ENCODE measurements at regions not wholly inside any gene's neighbourhood (a gene's known extent, or its start where the extent isn't known, plus 50 kb on each side); places are given as distances from the start of the nearest gene placed in this dataset.

- no peak for DNase-seq
- peaks cover 6% of the 10 kb centered on the region for H3K4me1 Mint-ChIP-seq
- no peak overlapping the region for H3K4me3 Mint-ChIP-seq
- H3K9me3 Mint-ChIP-seq: no peaks in the 10 kb centered on the region
- H3K27me3 Mint-ChIP-seq (ENCODE audit: low read depth, poor library complexity): no peaks in the 10 kb centered on the region
- H3K27ac Mint-ChIP-seq: peak overlapping the region; percentile 31
- no peaks in the 10 kb centered on the region for H3K36me3 Mint-ChIP-seq (ENCODE audit: low read depth)
- TF ChIP-seq, protein P1, sequence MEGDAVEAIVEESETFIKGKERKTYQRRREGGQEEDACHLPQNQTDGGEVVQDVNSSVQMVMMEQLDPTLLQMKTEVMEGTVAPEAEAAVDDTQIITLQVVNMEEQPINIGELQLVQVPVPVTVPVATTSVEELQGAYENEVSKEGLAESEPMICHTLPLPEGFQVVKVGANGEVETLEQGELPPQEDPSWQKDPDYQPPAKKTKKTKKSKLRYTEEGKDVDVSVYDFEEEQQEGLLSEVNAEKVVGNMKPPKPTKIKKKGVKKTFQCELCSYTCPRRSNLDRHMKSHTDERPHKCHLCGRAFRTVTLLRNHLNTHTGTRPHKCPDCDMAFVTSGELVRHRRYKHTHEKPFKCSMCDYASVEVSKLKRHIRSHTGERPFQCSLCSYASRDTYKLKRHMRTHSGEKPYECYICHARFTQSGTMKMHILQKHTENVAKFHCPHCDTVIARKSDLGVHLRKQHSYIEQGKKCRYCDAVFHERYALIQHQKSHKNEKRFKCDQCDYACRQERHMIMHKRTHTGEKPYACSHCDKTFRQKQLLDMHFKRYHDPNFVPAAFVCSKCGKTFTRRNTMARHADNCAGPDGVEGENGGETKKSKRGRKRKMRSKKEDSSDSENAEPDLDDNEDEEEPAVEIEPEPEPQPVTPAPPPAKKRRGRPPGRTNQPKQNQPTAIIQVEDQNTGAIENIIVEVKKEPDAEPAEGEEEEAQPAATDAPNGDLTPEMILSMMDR (IDR thresholded peaks at IDR 0.05): no peak
These were observed 390.0 kb downstream of the STK39 start for GRCh38 chr2:167857416-167857815.

DNA sequence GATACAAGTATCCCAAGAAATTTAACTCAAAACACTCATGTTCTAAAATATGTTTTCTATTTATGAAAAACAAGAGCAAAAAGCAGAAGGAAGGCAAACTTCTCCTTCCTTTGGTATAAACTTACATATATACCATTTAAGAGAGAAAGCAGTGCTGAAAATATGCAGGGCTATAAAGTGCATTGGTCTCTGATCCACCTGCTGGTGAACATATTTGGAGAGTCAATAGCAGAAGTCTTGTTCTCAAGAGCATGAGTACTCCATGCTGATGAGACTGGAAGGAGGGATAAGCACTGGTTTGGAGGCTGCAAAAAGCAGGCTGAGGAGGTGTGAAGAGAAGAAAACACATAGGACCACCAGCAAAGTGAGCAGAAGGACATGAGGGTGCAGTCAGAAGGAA, 391.2 kb downstream of the STK39 start:
- no peaks in the 10 kb centered on the region for H3K36me3 Mint-ChIP-seq (ENCODE audit: low read depth)
- H3K4me3 Mint-ChIP-seq: no peak overlapping the region
- TF ChIP-seq, protein P1 (IDR thresholded peaks at IDR 0.05): no peak
- no peaks in the 10 kb centered on the region for H3K27me3 Mint-ChIP-seq (ENCODE audit: low read depth, poor library complexity)
- no peak for DNase-seq
- no peak overlapping the region for H3K27ac Mint-ChIP-seq
- H3K4me1 Mint-ChIP-seq: peaks cover 6% of the 10 kb centered on the region
- H3K9me3 Mint-ChIP-seq: no peaks in the 10 kb centered on the region

- Mint-ChIP-seq H3K4me3 (no peak overlapping the region), H3K36me3 (ENCODE audit: low read depth) (peaks cover under 1% of the 10 kb centered on the region), H3K27me3 (ENCODE audit: low read depth, poor library complexity) (no peaks in the 10 kb centered on the region), H3K27ac (no peak overlapping the region), H3K4me1 (peaks cover 6% of the 10 kb centered on the region), H3K9me3 (peaks cover under 1% of the 10 kb centered on the region)
- DNase-seq: no peak
- TF ChIP-seq, protein P1 (IDR thresholded peaks at IDR 0.05): no peak
These were observed 392.2 kb downstream of the STK39 start for GRCh38 chr2:167855211-167855610.

GRCh38 chr2:167853717-167854116, 393.7 kb downstream of the STK39 start:
- H3K36me3 Mint-ChIP-seq (ENCODE audit: low read depth): peaks cover 10% of the 10 kb centered on the region
- H3K27ac Mint-ChIP-seq: no peak overlapping the region
- no peak for DNase-seq
- no peak overlapping the region for H3K4me3 Mint-ChIP-seq
- no peaks in the 10 kb centered on the region for H3K27me3 Mint-ChIP-seq (ENCODE audit: low read depth, poor library complexity)
- TF ChIP-seq, protein P1 (IDR thresholded peaks at IDR 0.05): no peak
- peaks cover 6% of the 10 kb centered on the region for H3K4me1 Mint-ChIP-seq
- H3K9me3 Mint-ChIP-seq: peaks cover 12% of the 10 kb centered on the region

GRCh38 chr2:167851876-167852275, 395.5 kb downstream of the STK39 start:
- TF ChIP-seq, protein P1 (IDR thresholded peaks at IDR 0.05): no peak
- peaks cover 6% of the 10 kb centered on the region for H3K4me1 Mint-ChIP-seq
- no peak overlapping the region for H3K4me3 Mint-ChIP-seq
- no peak for DNase-seq
- no peak overlapping the region for H3K27ac Mint-ChIP-seq
- H3K9me3 Mint-ChIP-seq: peaks cover 29% of the 10 kb centered on the region
- H3K27me3 Mint-ChIP-seq (ENCODE audit: low read depth, poor library complexity): peaks cover 3% of the 10 kb centered on the region
- H3K36me3 Mint-ChIP-seq (ENCODE audit: low read depth): peaks cover 20% of the 10 kb centered on the region

DNA sequence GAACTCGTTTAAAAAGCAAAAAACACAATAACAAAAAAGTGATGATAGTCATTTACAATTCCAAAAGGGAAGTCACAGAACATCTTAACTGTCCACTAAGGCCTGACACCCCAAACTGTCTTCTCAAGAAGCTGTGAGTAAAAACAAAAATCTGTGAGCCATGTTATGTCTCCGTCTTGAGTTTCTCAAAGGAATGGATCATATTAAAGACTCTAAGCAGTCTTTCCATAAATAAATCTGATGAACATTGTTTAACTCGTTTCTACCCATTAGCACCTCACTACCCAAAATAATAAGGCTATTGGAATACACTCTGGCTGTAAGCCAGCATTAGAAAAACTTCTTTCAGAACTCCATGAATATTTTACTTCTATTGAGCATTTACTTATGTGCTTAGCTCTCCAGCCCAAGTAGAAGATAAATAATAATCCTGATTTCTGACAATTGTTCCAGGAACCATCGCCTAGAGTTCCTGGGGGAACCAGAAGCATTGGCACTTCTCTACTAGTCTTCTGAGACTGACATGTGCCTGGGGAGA, 396.0 kb downstream of the STK39 start:
- no peak overlapping the region for H3K4me3 Mint-ChIP-seq
- TF ChIP-seq, protein P1 (IDR thresholded peaks at IDR 0.05): no peak
- DNase-seq: no peak
- H3K36me3 Mint-ChIP-seq (ENCODE audit: low read depth): peaks cover 20% of the 10 kb centered on the region
- peaks cover 3% of the 10 kb centered on the region for H3K27me3 Mint-ChIP-seq (ENCODE audit: low read depth, poor library complexity)
- peaks cover 3% of the 10 kb centered on the region for H3K4me1 Mint-ChIP-seq
- H3K27ac Mint-ChIP-seq: no peak overlapping the region
- peaks cover 34% of the 10 kb centered on the region for H3K9me3 Mint-ChIP-seq
